Psoas muscle (tissue), 7 donors: ENCODE measurements at regions not wholly inside any gene's neighbourhood (a gene's known extent, or its start where the extent isn't known, plus 50 kb on each side); places are given as distances from the start of the nearest gene placed in this dataset.
"Not testable (repeated sequence)": the region's sequence is repeated elsewhere in the genome, so short reads cannot be mapped to it uniquely, and the experiment has no call there.

Source experiments
- ATAC-seq, 4 donors: fragments of 200-7000 bp; cut with Tn5 transposase; one replicate each; pipeline ENCODE4 v1.9.1; 2020; ENCODE audit warnings: moderate library complexity in 3 of 4, mild to moderate bottlenecking in 2 of 4
- DNase-seq, 2 donors: peaks; one replicate each; pipeline ENCODE4 v3.0.0-alpha.2; 2020
- H3K27ac ChIP-seq: fragments of 200-600 bp; one replicate; pipeline ENCODE4 v1.8.0; 2022
- H3K27me3 ChIP-seq, 3 donors: fragments of 200-600 bp in 1 of 3; one replicate each; pipeline versions ENCODE4 v1.6.1 to v1.8.0; 2013 to 2022; ENCODE audit warnings: low read length in 2 of 3, mild to moderate bottlenecking in 2 of 3, moderate library complexity in 1 of 3; ENCODE audit not compliant: insufficient read depth in 3 of 3
- H3K36me3 ChIP-seq, 2 donors: fragments of 200-600 bp in 1 of 2; one replicate each; pipeline versions ENCODE4 v1.6.1 to v1.8.0; 2013 to 2022; ENCODE audit warnings: low read depth in 1 of 2, mild to moderate bottlenecking in 1 of 2, moderate library complexity in 1 of 2; ENCODE audit not compliant: insufficient read depth in 1 of 2
- H3K4me1 ChIP-seq: fragments of 200-600 bp; one replicate; pipeline ENCODE4 v1.8.0; 2022
- H3K4me3 ChIP-seq: fragments of 200-600 bp; one replicate; pipeline ENCODE4 v1.8.0; 2022; ENCODE audit warnings: mild to moderate bottlenecking
- H3K9me3 ChIP-seq: fragments of 200-600 bp; one replicate; pipeline ENCODE4 v1.8.0; 2022
- WGBS, 3 donors: extraction: QIAGEN DNeasy Blood & Tissue Kit; methylation state at CpG; one replicate each; pipeline versions ENCODE4 v1.1.6 to v1.1.7; 2013; 5-methylcytosine and 5-hydroxymethylcytosine counted together
- intact Hi-C, 2 donors: fragments of 100-400 bp; cut with DNase I; formaldehyde crosslinking; loops; one replicate each; pipeline versions ENCODE4 v1.11.0 to v1.14.2; 2022
- TF ChIP-seq, protein P1 (sequence below): fragments of 200-600 bp; IDR thresholded peaks from one replicate; pipeline ENCODE4 v1.8.0; 2022; ENCODE audit warnings: antibody characterized with exemption
- donor health status: healthy with polysubstance abuse.
- donor health status: DM: no; HTN: no; CAD: no; lungs with moderate emphysema.
- donor health status: Bipolar disorder and iron deficiency.
- donor health status: healthy.
- donor health status: DM: yes; HTN: yes; CAD: no.
- donor health status: DM: no; HTN: no; CAD: no.
- donor health status: DM: yes; HTN: yes; CAD: no.

- Histone ChIP-seq H3K36me3 (no peaks in the 10 kb centered on the region), H3K27ac (no peak overlapping the region)
- 47 to 57% (median 51%) methylated on average over 3 of the region's 3 CpGs for WGBS, 3 donors
Measured at GRCh38 chr1:224041032-224041431, 72.9 kb upstream of the FBXO28 start.

DNA sequence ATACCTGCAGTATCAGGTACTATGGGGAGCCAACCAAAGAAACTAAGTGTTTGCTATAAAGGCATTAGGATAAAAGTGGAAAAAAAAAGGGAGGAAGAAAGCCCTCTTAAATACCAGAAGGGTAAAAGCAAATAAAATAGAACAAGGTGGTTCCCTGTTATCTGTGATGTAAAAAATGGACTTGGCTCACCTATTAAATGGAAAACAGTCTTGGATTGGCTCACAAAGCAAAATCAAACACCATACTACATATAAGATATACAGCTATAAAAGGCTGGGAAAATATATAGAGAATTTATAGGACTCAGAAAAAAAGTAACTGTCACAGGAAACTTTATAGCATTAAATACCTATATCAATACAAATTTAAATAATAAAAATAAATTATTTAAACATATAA, 73.5 kb upstream of the FBXO28 start:
- intact Hi-C loops, H3K27me3 ChIP-seq, H3K9me3 ChIP-seq, H3K4me3 ChIP-seq, DNase-seq, ATAC-seq, H3K27ac ChIP-seq, H3K36me3 ChIP-seq, H3K4me1 ChIP-seq: not testable (repeated sequence)

More at GRCh38 chr1:224041032-224041431, 72.9 kb upstream of the FBXO28 start:
- H3K4me1 ChIP-seq: no peaks in the 10 kb centered on the region
- ATAC-seq (no peak), DNase-seq (no peak)
- intact Hi-C loops: no loop called here
- TF ChIP-seq, protein P1, sequence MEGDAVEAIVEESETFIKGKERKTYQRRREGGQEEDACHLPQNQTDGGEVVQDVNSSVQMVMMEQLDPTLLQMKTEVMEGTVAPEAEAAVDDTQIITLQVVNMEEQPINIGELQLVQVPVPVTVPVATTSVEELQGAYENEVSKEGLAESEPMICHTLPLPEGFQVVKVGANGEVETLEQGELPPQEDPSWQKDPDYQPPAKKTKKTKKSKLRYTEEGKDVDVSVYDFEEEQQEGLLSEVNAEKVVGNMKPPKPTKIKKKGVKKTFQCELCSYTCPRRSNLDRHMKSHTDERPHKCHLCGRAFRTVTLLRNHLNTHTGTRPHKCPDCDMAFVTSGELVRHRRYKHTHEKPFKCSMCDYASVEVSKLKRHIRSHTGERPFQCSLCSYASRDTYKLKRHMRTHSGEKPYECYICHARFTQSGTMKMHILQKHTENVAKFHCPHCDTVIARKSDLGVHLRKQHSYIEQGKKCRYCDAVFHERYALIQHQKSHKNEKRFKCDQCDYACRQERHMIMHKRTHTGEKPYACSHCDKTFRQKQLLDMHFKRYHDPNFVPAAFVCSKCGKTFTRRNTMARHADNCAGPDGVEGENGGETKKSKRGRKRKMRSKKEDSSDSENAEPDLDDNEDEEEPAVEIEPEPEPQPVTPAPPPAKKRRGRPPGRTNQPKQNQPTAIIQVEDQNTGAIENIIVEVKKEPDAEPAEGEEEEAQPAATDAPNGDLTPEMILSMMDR: no peak
- peaks cover 0 to 3% (median 1%) of the 10 kb centered on the region in 3 donors for H3K27me3 ChIP-seq
- no peak overlapping the region for H3K4me3 ChIP-seq
- H3K9me3 ChIP-seq: no peaks in the 10 kb centered on the region

- WGBS, 3 donors: 79 to 82% (median 81%) methylated on average over 5 to 6 of the region's 6 CpGs
- ATAC-seq, H3K4me3 ChIP-seq, H3K4me1 ChIP-seq, H3K36me3 ChIP-seq, H3K9me3 ChIP-seq, intact Hi-C loops, H3K27ac ChIP-seq, DNase-seq, H3K27me3 ChIP-seq: not testable (repeated sequence)
Measured at GRCh38 chr1:224040006-224040405, 73.9 kb upstream of the FBXO28 start.

GRCh38 chr1:224038832-224039231, 75.1 kb upstream of the FBXO28 start:
- WGBS, 3 donors: 65 to 72% (median 69%) methylated on average over 2 of the region's 2 CpGs
- not testable (repeated sequence) for ATAC-seq

DNA sequence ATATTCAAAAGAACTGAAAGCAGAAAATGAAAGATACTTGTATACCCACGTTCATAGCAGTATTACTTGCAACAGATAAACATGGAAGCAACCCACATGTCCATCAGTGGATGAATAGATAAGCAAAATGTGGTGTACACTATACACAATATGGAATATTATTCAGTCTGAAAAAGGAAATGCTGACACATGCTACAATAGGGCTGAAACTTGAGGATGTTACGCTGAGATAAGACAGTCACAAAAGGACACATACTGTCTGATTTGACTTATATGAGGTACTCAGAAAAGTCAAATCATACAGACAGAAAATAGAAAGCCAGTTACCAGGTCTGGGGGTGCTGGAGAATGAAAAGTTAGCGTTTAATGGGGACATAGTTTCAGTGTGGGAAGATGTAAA, 76.5 kb upstream of the FBXO28 start:
- H3K4me3 ChIP-seq, DNase-seq, H3K36me3 ChIP-seq, ATAC-seq, intact Hi-C loops, H3K4me1 ChIP-seq, H3K27me3 ChIP-seq, H3K9me3 ChIP-seq, H3K27ac ChIP-seq: not testable (repeated sequence)
- WGBS, 3 donors: 82 to 87% (median 86%) methylated on average over 3 of the region's 3 CpGs

More at GRCh38 chr1:224038832-224039231, 75.1 kb upstream of the FBXO28 start:
- H3K36me3 ChIP-seq, H3K27me3 ChIP-seq, H3K9me3 ChIP-seq, H3K27ac ChIP-seq, H3K4me3 ChIP-seq, H3K4me1 ChIP-seq, DNase-seq, intact Hi-C loops: not testable (repeated sequence)

DNA sequence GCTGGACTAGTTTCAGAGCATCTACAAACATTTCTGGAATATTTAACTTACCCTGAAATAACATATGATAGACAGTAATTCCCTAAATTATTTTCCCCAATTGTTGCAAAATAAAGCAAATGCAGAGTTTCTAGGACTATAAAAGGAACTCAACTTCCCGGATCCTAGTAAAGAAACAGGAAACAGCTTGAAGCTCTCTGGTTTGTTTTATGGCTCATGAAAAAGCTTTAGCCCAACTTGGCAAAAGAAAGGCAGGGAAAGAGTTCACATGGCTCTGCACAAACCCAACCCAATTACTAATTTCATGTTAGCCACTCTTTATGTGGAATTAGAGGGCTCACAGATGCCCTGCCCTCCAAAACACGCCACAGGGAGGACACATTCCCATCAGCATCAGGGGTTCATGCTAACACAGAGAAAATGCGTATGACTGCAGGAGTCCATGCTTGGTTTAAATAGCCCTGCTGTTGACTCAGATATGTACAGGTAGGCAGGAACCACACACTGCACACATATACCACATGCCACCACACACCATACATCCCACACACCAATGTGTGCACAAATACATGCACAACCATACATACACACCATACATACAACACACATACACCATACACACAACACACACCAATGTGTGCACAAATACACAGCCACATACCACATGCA, 81.2 kb upstream of the FBXO28 start:
- H3K4me3 ChIP-seq, intact Hi-C loops, DNase-seq, H3K27ac ChIP-seq, H3K36me3 ChIP-seq, H3K27me3 ChIP-seq, ATAC-seq, H3K9me3 ChIP-seq, H3K4me1 ChIP-seq: not testable (repeated sequence)
- 36 to 40% (median 36%) methylated on average over 1 to 2 of the region's 3 CpGs for WGBS, 3 donors

DNA sequence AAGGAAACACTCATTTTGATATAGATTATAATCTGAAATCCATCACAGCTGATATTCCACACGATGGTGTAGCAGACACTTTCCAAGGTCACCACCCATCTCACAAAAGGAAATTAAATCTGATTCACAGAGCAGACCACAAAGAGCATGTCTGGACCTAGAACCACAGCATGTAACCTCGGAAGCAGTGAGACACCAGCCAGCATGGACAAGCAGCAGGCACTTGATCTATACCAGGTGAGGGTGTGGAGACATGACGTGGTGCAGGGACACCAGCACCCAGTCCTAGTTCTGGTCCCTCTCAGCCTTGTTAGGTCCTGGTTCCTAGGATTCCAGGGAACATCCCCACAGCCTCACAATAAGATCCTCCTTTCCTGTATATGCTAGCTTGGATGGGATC, 81.9 kb upstream of the FBXO28 start:
- H3K36me3 ChIP-seq, DNase-seq, intact Hi-C loops, H3K27me3 ChIP-seq, H3K4me1 ChIP-seq, H3K4me3 ChIP-seq, ATAC-seq, H3K27ac ChIP-seq, H3K9me3 ChIP-seq: not testable (repeated sequence)
- WGBS, 3 donors: 42 to 56% (median 55%) methylated on average over 2 of the region's 3 CpGs

- H3K4me3 ChIP-seq, H3K27me3 ChIP-seq, H3K36me3 ChIP-seq, intact Hi-C loops, ATAC-seq, DNase-seq, H3K4me1 ChIP-seq, H3K9me3 ChIP-seq, H3K27ac ChIP-seq: not testable (repeated sequence)
- WGBS, 3 donors: 79 to 81% (median 80%) methylated on average over 6 of the region's 6 CpGs
Measured at GRCh38 chr1:224030257-224030656, 83.7 kb upstream of the FBXO28 start.

DNA sequence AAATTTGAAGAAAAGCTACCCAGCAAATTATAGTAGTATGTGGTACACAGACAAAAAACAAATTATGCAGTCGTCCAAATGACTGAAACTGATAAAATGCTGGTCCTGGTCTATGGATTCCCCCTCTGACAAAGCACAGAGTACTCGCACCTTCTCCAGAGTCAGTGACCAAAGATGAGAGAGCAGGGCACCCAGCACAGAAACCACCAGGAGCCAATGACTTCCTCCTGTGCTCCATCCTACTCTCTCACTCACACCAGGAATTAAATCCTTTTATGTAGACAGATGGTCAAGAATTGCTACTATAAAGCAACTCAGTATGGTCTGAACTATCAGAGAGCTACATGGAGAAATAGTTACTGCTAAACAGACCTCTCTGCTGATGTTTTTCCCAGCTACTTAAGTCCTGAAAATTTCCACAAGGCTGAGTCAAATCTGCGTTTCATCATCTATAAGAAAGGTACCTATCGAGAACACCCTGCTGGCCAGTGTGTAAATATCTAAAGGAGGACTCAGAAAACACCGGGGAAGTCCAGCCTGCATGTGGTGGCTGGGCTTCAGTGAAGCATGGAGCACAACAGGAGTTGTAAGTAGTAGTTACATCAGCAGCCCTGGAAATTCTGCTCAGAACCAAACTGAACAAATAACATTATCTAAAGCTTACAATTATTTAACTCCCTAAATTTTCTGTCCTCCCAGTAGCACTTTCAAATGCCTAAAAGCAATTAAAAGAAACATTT, 84.5 kb upstream of the FBXO28 start:
- H3K36me3 ChIP-seq, intact Hi-C loops, ATAC-seq, DNase-seq, H3K27ac ChIP-seq, H3K27me3 ChIP-seq, H3K4me3 ChIP-seq, H3K9me3 ChIP-seq, H3K4me1 ChIP-seq: not testable (repeated sequence)
- WGBS, 3 donors: 70 to 74% (median 72%) methylated on average over 3 to 4 of the region's 5 CpGs

- intact Hi-C loops, ATAC-seq: not testable (repeated sequence)
Measured at GRCh38 chr1:224028802-224029201, 85.1 kb upstream of the FBXO28 start.

More at GRCh38 chr1:224028802-224029201, 85.1 kb upstream of the FBXO28 start:
- not testable (repeated sequence) for H3K4me1 ChIP-seq, H3K36me3 ChIP-seq, H3K9me3 ChIP-seq, DNase-seq, H3K4me3 ChIP-seq, H3K27ac ChIP-seq, H3K27me3 ChIP-seq
- 88 to 95% (median 93%) methylated on average over 3 of the region's 3 CpGs for WGBS, 3 donors
